ENCODE measurements at regions not wholly inside any gene's neighbourhood (a gene's known extent, or its start where the extent isn't known, plus 50 kb on each side); places are given as distances from the start of the nearest gene placed in this dataset.
A peak's percentile ranks its signal among the peaks of the same experiment; 100 is the strongest.

DNA sequence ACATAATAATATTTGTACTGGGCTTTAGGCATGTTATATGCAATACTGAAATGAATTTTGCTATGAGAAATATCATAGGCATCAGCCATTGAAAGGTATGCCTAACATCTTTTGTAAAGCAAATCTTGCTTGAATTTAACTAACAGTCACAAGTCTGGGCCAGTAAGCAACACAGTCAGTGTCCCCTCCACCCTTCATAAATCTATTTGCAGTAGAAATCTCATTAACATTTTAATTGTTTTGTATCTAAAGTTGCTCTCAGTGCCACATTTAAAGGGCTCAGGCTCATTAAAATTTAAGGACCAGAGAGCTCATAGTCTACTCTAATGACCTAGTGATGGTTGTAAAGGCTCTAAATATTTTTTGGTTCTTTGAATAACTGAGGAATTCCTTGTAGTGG is 167.2 kb upstream of the GOLIM4 start:
- TF ChIP-seq, protein P1, sequence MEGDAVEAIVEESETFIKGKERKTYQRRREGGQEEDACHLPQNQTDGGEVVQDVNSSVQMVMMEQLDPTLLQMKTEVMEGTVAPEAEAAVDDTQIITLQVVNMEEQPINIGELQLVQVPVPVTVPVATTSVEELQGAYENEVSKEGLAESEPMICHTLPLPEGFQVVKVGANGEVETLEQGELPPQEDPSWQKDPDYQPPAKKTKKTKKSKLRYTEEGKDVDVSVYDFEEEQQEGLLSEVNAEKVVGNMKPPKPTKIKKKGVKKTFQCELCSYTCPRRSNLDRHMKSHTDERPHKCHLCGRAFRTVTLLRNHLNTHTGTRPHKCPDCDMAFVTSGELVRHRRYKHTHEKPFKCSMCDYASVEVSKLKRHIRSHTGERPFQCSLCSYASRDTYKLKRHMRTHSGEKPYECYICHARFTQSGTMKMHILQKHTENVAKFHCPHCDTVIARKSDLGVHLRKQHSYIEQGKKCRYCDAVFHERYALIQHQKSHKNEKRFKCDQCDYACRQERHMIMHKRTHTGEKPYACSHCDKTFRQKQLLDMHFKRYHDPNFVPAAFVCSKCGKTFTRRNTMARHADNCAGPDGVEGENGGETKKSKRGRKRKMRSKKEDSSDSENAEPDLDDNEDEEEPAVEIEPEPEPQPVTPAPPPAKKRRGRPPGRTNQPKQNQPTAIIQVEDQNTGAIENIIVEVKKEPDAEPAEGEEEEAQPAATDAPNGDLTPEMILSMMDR (IDR thresholded peaks at IDR 0.05) = no peak
- no peak overlapping the region for H3K4me3 ChIP-seq
- no peak overlapping the region for H3K27ac ChIP-seq
- no peak for DNase-seq (ENCODE audit: low spot score)

DNA sequence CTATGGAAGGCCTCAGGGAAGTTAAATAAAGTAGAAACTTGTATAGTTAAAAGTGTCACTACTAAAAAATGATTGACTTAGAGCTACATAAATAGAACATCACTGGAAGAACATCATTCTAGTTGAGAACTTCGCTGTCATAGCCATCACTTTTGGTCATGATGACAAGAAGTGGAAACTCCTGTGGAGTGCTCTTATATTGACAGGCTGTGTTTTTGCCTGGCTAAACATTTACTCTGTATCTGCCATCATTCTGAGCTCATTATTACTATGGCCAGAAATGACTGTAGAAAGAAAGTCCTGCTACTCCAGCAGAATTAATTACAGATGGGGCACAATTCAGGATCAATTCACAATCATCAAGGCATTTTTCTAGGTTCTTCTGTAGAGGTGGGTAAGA is 165.1 kb upstream of the GOLIM4 start:
- H3K27ac ChIP-seq = no peak overlapping the region
- TF ChIP-seq, protein P1 (IDR thresholded peaks at IDR 0.05) = no peak
- H3K4me3 ChIP-seq = no peak overlapping the region
- no peak for DNase-seq (ENCODE audit: low spot score)

DNA sequence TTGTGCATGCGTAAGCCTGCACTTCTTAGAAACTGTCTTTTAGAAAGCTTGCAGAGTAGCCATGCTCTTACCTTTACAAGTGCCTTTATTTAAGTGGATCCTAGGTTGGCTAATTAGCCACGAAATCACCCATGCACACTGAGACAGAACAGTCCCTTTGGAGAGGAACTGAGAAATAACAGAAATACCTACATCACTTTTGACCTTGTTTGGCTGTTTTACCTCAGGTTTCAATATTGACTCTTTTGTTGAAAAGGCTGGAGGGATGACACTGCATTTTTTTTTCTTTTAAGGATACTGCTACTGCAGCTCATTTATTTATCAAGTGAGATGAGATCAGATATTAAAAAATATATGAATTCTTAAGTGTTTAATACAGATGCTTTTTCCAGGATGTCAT is 155.6 kb upstream of the GOLIM4 start:
- H3K4me3 ChIP-seq = no peak overlapping the region
- no peak overlapping the region for H3K27ac ChIP-seq
- DNase-seq (ENCODE audit: low spot score) = no peak
- TF ChIP-seq, protein P1 (IDR thresholded peaks at IDR 0.05) = no peak

DNA sequence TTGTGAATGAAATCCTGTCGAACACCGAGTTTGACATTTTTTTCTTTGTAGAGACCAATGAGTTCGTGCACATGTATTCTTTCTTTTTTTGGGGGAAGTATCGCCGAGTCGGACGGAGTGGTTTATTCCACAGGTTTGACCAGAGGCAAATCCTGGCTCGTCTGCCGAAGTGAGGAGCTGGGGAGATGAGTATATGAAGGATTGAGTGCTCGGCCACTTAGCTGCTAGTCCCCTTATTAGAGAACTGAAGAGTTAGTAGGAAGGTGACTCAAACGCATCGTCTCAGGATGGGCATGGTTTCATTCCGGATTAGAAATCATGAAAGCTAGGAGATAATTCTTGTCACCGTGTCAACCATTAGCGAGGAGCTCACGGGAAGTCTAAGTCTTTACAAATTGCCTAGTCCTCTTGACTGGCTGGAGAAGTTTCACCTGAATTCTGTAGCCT is 154.7 kb upstream of the GOLIM4 start:
- TF ChIP-seq, protein P1 (IDR thresholded peaks at IDR 0.05) = no peak
- H3K27ac ChIP-seq = no peak overlapping the region
- peak overlapping the region; percentile 81 for H3K4me3 ChIP-seq
- no peak for DNase-seq (ENCODE audit: low spot score)

DNA sequence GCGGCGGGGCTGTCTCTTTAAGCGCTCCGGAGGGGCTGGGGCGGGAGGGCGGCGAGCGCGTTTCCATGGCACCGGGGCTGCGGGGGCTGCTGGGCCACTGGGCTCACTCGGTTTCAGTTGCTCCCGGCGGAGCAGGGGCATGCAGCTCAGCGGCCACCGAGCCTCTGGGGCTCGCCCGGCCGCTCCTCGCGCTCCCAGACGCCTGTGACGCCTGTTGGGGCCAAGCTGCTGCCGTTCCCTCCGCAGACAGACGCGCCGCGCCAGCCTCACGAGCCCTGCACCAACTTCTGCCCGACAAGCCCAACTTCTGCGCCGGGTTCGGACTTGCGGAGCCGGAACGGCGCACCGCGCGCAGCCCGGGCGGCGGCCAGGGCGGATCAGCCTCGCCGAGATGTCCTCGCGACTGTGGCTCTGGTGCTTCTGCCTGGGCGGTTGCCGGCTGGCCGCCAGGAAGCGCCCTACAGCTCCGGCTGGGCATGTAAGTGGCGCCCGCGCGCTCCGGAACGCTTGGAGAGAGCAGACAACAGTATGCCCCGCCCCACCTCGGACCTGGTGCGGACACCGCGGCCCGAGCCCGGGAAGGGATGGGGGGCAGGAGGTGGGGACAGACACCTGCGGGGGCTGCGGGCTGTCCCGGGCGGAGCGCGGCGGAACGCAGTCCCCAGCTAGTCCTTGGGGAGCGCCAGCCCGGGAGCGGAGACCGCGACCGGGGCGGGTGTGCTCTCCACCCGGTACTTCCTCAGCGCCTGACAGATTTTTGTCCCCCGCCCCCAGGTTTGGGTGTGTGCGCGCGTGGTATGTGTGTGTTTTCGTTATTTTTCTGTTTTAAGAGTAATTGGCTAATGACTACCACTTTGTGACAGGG is 154.1 kb upstream of the GOLIM4 start:
- TF ChIP-seq, protein P1 (IDR thresholded peaks at IDR 0.05) = no peak
- Histone ChIP-seq H3K27ac (peak overlapping the region in 1 of 2 donors; percentile 15), H3K4me3 (peak overlapping the region; percentile 81)
- no peak for DNase-seq (ENCODE audit: low spot score)

DNA sequence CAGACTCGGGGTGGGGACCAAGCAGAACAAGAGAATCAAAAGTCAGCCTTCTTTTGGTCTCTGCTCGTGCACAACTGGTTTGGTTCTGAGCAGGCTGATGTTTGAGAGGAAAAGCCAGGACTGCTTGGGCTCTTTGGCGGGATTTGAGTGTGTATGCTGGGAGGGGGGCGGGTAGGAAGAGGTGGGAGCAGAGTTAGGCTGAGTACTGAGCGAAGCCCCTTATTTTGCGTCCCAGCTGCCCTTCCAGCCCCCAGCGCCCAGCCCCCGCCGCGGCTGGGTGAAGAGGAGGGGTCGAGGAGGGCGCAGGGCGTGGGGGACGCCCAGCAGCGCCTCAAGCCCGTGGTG is 153.5 kb upstream of the GOLIM4 start:
- DNase-seq (ENCODE audit: low spot score) = no peak
- TF ChIP-seq, protein P1 (IDR thresholded peaks at IDR 0.05) = no peak
- Histone ChIP-seq H3K27ac (peak overlapping the region in 1 of 2 donors; percentile 15), H3K4me3 (peak overlapping the region; percentile 81)

Measured in coronary artery (tissue), 2 donors.